ENCODE measurements at regions not wholly inside any gene's neighbourhood (a gene's known extent, or its start where the extent isn't known, plus 50 kb on each side); places are given as distances from the start of the nearest gene placed in this dataset.

DNA sequence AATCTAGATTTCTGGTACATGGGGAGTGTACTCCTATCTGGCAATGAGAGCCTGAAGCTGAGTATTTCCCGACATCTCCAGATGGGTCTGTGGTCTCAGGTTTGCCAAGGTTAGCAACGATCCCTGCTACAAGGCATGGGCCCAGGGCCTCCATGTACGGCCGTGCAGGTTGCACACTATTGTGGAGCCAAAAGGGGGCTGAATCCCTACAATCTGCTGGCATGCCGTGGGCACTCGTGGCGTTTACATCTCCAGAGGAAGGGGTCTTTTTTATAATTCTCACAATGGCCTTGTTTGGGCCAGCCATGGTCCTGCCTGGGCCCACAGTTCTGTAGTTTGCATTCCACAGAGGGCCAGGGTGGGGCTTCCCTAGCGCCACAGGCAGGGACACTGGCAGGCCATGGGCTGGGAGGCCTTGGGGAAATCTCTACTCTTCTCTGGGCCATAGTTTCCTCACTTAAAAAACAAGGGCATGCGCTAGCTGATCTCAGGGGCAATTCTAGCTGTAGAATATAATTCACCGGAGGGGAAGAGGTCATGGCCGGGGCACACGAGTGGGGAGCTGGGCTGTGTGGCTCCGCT lies 68.9 kb upstream of the TLE3 start:
- WGBS, 2 experiments (ENCODE audit: extremely low coverage in 2 of 2, insufficient read length in 1 of 2) = 92% methylated on average over 2 of the region's 13 CpGs; no CpG with 5 or more reads in 1 of the 2 experiments
- POLR2A ChIA-PET (ENCODE audit: unreplicated experiment) = no interaction called here
- Histone ChIP-seq H3K27ac (ENCODE audit: insufficient read depth, low read length) (no peak overlapping the region), H2AK9ac (replicated peaks; ENCODE audit: low read depth, low read length, poor library complexity) (no peak overlapping the region), H2BK15ac (ENCODE audit: low read depth, low read length) (no peak overlapping the region), H3K9me3 (ENCODE audit: control insufficient read depth, insufficient read depth, low read length) (peaks cover 6% of the 10 kb centered on the region; the same call in 1 of the 2 replicates), H3K23ac (ENCODE audit: low read depth, low read length) (no peak overlapping the region), H4K91ac (ENCODE audit: insufficient read depth, low read depth, low read length) (no peak overlapping the region), H3K9ac (ENCODE audit: low read depth, low read length) (no peak overlapping the region), H3K56ac (ENCODE audit: extremely low read depth, insufficient read depth, low read length) (no peak overlapping the region), H3K4me3 (ENCODE audit: insufficient read depth, low read depth, low read length) (no peak overlapping the region), H3K4me1 (ENCODE audit: control insufficient read depth, insufficient read depth, low read length) (peaks cover 2% of the 10 kb centered on the region; the same call in 1 of the 2 replicates), H4K8ac (ENCODE audit: low read depth in 2 of 2, low read length in 2 of 2) (no peak overlapping the region), H2BK5ac (ENCODE audit: low read depth, low read length, poor library complexity, severe bottlenecking) (no peak overlapping the region), H3K4ac (ENCODE audit: low read depth, low read length) (no peak overlapping the region), H4K5ac (ENCODE audit: low read depth, low read length) (no peak overlapping the region), H3K27me3 (ENCODE audit: control insufficient read depth, insufficient read depth, low read length) (peaks cover 43% of the 10 kb centered on the region), H2AFZ (replicated peaks; ENCODE audit: low read length, poor library complexity) (no peak overlapping the region), H3K9me1 (ENCODE audit: insufficient read depth, low read length) (no peaks in the 10 kb centered on the region; the same call in 1 of the 2 replicates), H3K18ac (ENCODE audit: low read depth, low read length) (no peak overlapping the region), H3K4me2 (ENCODE audit: low read depth, low read length) (no peak overlapping the region), H2AK5ac (ENCODE audit: low read depth, low read length) (no peak overlapping the region), H3K79me1 (ENCODE audit: low read depth in 1 of 2, low read length in 2 of 2) (no peaks in the 10 kb centered on the region), H2BK120ac (ENCODE audit: low read depth, low read length) (no peak overlapping the region), H3K14ac (replicated peaks; ENCODE audit: low read depth, low read length) (no peak overlapping the region), H2BK20ac (ENCODE audit: low read depth, low read length) (no peak overlapping the region), H3K36me3 (ENCODE audit: control insufficient read depth, insufficient read depth, low read length) (no peaks in the 10 kb centered on the region), H4K20me1 (ENCODE audit: insufficient read depth, low read length) (no peaks in the 10 kb centered on the region)
- DNase-seq = no peak
- intact Hi-C loops (cut with micrococcal nuclease) (no loop called here), dilution Hi-C loops (cut with HindIII; ENCODE audit: low sequenced_read_pairs, unreplicated experiment) (no loop called here), in situ Hi-C loops (cut with MboI; ENCODE audit: low sequenced_read_pairs) (no loop called here)
- BruUV-seq (replicated peaks) = no TSS peak
- no peak for ATAC-seq (ENCODE audit: low read depth)
- CTCF ChIA-PET = no interaction called here
- TF ChIP-seq MAZ (IDR thresholded peaks at IDR 0.05; ENCODE audit: borderline replicate concordance, low read depth, low read length) (no peak), SMC3 (IDR thresholded peaks at IDR 0.05; ENCODE audit: low read depth, low read length) (no peak), NFE2L2 (IDR thresholded peaks at IDR 0.05; ENCODE audit: low read depth, low read length) (no peak), CHD1 (IDR thresholded peaks at IDR 0.05; ENCODE audit: low read depth, low read length) (no peak), CEBPB (IDR thresholded peaks at IDR 0.05; ENCODE audit: low read depth, low read length) (no peak)
- TF ChIP-seq, protein P1, sequence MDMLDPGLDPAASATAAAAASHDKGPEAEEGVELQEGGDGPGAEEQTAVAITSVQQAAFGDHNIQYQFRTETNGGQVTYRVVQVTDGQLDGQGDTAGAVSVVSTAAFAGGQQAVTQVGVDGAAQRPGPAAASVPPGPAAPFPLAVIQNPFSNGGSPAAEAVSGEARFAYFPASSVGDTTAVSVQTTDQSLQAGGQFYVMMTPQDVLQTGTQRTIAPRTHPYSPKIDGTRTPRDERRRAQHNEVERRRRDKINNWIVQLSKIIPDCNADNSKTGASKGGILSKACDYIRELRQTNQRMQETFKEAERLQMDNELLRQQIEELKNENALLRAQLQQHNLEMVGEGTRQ (IDR thresholded peaks at IDR 0.05; ENCODE audit: low read depth, low read length) = no peak
